Smooth muscle cell (in vitro differentiated cells): ENCODE measurements at regions not wholly inside any gene's neighbourhood (a gene's known extent, or its start where the extent isn't known, plus 50 kb on each side); places are given as distances from the start of the nearest gene placed in this dataset.

ENCODE experiments used
- DNase-seq: peaks from one replicate; lab custom pipeline; 2025; ENCODE audit not compliant: unreplicated experiment; lab: John Stamatoyannopoulos, UW
- H2AFZ ChIP-seq: fragments of 200-600 bp; sonication (generic); 2 replicates; pipeline ENCODE4 v1.6.0; 2016; ENCODE audit warnings: antibody characterized with exemption, low read depth, mild to moderate bottlenecking
- H3F3A ChIP-seq: fragments of 200-600 bp; sonication (generic); 2 replicates; pipeline ENCODE4 v1.6.0; 2017; ENCODE audit warnings: antibody characterized with exemption, low read depth
- H3K27ac ChIP-seq: fragments of 200-600 bp; sonication (generic); 2 replicates; pipeline ENCODE4 v1.5.1; 2016; ENCODE audit warnings: low read depth, mild to moderate bottlenecking
- H3K27me3 ChIP-seq: fragments of 200-600 bp; sonication (generic); 2 replicates; pipeline ENCODE4 v1.6.1; 2016; ENCODE audit warnings: low read depth, mild to moderate bottlenecking
- H3K36me3 ChIP-seq: fragments of 200-600 bp; sonication (generic); 2 replicates; pipeline ENCODE4 v1.5.1; 2016; ENCODE audit warnings: low read depth
- H3K4me1 ChIP-seq: fragments of 200-600 bp; sonication (generic); 2 replicates; pipeline ENCODE4 v1.5.1; 2016; ENCODE audit warnings: low read depth
- H3K4me2 ChIP-seq: fragments of 200-600 bp; sonication (generic); 2 replicates; pipeline ENCODE4 v1.6.0; 2016; ENCODE audit warnings: mild to moderate bottlenecking
- H3K4me3 ChIP-seq: fragments of 200-600 bp; sonication (generic); 2 replicates; pipeline ENCODE4 v1.5.1; 2016; ENCODE audit warnings: mild to moderate bottlenecking
- H3K79me2 ChIP-seq: fragments of 200-600 bp; sonication (generic); 2 replicates; pipeline ENCODE4 v1.6.0; 2016; ENCODE audit warnings: low read depth, mild to moderate bottlenecking
- H3K9ac ChIP-seq: fragments of 200-600 bp; sonication (generic); 2 replicates; pipeline ENCODE4 v1.6.0; 2016; ENCODE audit warnings: low read depth
- H3K9me3 ChIP-seq: fragments of 200-600 bp; sonication (generic); replicated peaks from 2 replicates; pipeline ENCODE4 v1.5.1; 2016; ENCODE audit warnings: low read depth
- H4K20me1 ChIP-seq: fragments of 200-600 bp; sonication (generic); 2 replicates; pipeline ENCODE4 v1.6.0; 2016; ENCODE audit warnings: low read depth
- WGBS: methylation state at CpG from one replicate; pipeline ENCODE4 v1.1.7; 2016; ENCODE audit warnings: low lambda C conversion rate; 5-methylcytosine and 5-hydroxymethylcytosine counted together
- TF ChIP-seq, protein P1 (sequence below): fragments of 200-600 bp; sonication (generic); IDR thresholded peaks from 2 replicates; pipeline ENCODE4 v1.5.1; 2017; ENCODE audit warnings: borderline replicate concordance, mild to moderate bottlenecking, antibody characterized with exemption; ENCODE audit not compliant: insufficient read depth, poor library complexity, severe bottlenecking

DNA sequence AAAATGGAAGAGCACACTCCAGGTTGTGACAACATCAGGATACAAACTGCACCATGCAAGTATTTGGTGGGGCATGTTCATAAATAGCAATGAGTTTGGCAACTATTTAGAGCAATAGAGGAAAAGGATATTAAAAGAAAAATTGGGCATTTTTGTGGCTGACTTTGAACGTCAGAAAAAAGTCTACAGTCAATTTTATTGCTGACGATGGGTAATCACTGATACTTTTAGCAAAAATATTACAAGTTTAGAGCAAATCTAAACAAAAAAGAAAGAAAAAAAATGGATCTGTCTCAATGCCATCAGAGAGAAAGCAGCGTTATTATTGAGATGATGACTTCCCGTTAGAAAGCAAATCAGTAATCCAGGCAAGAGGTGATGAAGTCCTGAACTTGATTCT is 65.2 kb downstream of the CGGBP1 start:
- Histone ChIP-seq H3F3A (no peaks in the 10 kb centered on the region), H3K79me2 (no peaks in the 10 kb centered on the region)
- no peak for DNase-seq

DNA sequence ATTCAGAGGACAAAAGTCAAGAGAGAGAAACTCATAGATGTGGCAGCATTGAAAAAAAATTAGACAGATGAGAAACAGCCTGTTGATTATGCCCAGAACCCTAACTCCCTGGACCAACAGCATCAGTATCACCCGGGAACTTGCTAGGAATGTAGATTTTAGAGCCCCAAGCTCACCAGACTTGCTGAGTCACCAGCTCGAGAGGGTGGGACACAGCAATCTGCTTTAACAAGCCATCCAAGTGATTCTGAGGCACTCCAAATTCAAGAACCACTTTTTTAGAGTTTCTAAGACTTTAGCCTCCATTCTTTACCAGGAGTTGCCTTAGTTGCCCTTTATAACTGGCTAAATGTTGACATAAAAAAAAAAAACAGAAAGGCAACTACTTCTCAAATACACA is 70.9 kb downstream of the CGGBP1 start:
- no peaks in the 10 kb centered on the region for H3K36me3 ChIP-seq
- no peak overlapping the region for H3K9ac ChIP-seq
- no peak overlapping the region for H2AFZ ChIP-seq
- TF ChIP-seq, protein P1, sequence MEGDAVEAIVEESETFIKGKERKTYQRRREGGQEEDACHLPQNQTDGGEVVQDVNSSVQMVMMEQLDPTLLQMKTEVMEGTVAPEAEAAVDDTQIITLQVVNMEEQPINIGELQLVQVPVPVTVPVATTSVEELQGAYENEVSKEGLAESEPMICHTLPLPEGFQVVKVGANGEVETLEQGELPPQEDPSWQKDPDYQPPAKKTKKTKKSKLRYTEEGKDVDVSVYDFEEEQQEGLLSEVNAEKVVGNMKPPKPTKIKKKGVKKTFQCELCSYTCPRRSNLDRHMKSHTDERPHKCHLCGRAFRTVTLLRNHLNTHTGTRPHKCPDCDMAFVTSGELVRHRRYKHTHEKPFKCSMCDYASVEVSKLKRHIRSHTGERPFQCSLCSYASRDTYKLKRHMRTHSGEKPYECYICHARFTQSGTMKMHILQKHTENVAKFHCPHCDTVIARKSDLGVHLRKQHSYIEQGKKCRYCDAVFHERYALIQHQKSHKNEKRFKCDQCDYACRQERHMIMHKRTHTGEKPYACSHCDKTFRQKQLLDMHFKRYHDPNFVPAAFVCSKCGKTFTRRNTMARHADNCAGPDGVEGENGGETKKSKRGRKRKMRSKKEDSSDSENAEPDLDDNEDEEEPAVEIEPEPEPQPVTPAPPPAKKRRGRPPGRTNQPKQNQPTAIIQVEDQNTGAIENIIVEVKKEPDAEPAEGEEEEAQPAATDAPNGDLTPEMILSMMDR = no peak
- H3K27ac ChIP-seq = no peak overlapping the region
- H4K20me1 ChIP-seq = no peaks in the 10 kb centered on the region
- no peaks in the 10 kb centered on the region for H3K27me3 ChIP-seq
- no peaks in the 10 kb centered on the region for H3F3A ChIP-seq
- H3K9me3 ChIP-seq = no peaks in the 10 kb centered on the region
- H3K79me2 ChIP-seq = no peaks in the 10 kb centered on the region
- DNase-seq = no peak
- WGBS = 0% methylated on average over 2 of the region's 2 CpGs
- no peak overlapping the region for H3K4me2 ChIP-seq
- H3K4me3 ChIP-seq = no peak overlapping the region
- peaks cover 6% of the 10 kb centered on the region for H3K4me1 ChIP-seq

More for the DNA sequence above, 65.2 kb downstream of the CGGBP1 start:
- WGBS = 95% methylated on average over 4 of the region's 4 CpGs
- Histone ChIP-seq H3K4me1 (peaks cover 4% of the 10 kb centered on the region), H3K27me3 (no peaks in the 10 kb centered on the region), H3K4me2 (no peak overlapping the region), H3K4me3 (no peak overlapping the region), H3K36me3 (no peaks in the 10 kb centered on the region), H4K20me1 (no peaks in the 10 kb centered on the region), H2AFZ (no peak overlapping the region), H3K27ac (no peak overlapping the region), H3K9ac (no peak overlapping the region), H3K9me3 (no peaks in the 10 kb centered on the region)
- TF ChIP-seq, protein P1 = no peak

DNA sequence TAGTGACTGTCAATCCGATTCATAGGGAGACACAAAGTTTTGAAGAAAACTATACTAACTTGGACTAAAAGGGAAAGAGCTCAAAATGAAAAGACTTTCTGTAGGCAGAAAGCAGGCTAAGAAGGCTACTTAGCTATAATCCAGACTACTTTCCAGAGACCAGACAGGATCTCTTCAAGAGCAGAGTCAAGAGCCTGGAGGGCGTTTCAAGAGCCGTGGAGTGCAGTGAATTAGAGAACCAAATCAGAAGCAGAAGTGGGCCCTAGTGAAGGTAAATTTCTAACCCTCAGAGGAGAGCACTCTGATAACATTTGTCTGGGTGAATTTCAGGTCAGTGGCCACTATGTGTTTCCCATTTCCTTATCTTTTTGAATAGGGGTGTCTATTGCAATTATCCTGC is 76.4 kb downstream of the CGGBP1 start:
- no peak overlapping the region for H3K27ac ChIP-seq

DNA sequence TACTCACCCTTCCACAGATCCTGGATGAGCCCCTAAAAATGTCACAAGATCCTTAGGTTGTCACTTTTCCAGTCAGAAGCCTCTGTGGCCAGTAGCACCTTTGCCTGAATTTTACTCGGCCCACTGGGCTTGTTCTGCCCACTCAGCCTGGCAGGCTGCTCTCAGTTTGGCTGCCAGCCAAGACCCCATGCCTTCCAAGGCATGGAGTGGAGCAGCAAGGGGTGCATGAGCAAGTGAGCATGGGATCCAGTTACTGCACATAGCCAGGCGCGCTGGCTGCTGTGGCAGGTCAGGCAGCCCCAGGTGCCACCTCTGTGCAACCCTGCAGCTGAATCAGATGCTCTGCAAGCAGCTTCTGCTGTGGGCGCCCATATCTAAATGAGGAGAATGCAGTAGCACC is 79.3 kb downstream of the CGGBP1 start:
- H3K79me2 ChIP-seq = no peaks in the 10 kb centered on the region
- TF ChIP-seq, protein P1 = no peak
- WGBS = 92% methylated on average over 4 of the region's 4 CpGs
- H3K27ac ChIP-seq = no peak overlapping the region
- DNase-seq = no peak
- no peak overlapping the region for H3K9ac ChIP-seq
- no peaks in the 10 kb centered on the region for H3K27me3 ChIP-seq
- no peaks in the 10 kb centered on the region for H4K20me1 ChIP-seq
- H3K4me2 ChIP-seq = no peak overlapping the region
- no peaks in the 10 kb centered on the region for H3K36me3 ChIP-seq
- no peaks in the 10 kb centered on the region for H3K9me3 ChIP-seq
- H3K4me1 ChIP-seq = no peaks in the 10 kb centered on the region
- no peaks in the 10 kb centered on the region for H3F3A ChIP-seq
- H3K4me3 ChIP-seq = no peak overlapping the region
- H2AFZ ChIP-seq = no peak overlapping the region

More for the DNA sequence above, 76.4 kb downstream of the CGGBP1 start:
- WGBS = 73% methylated on average over 3 of the region's 3 CpGs
- no peaks in the 10 kb centered on the region for H3K4me1 ChIP-seq
- no peaks in the 10 kb centered on the region for H3F3A ChIP-seq
- H3K4me2 ChIP-seq = no peak overlapping the region
- no peaks in the 10 kb centered on the region for H4K20me1 ChIP-seq
- H3K79me2 ChIP-seq = no peaks in the 10 kb centered on the region
- TF ChIP-seq, protein P1 = no peak
- H3K9me3 ChIP-seq = no peaks in the 10 kb centered on the region
- H3K27me3 ChIP-seq = no peaks in the 10 kb centered on the region
- no peak overlapping the region for H3K4me3 ChIP-seq
- no peak for DNase-seq
- no peak overlapping the region for H2AFZ ChIP-seq
- H3K36me3 ChIP-seq = no peaks in the 10 kb centered on the region
- H3K9ac ChIP-seq = no peak overlapping the region
